GM19324 (cell line): ENCODE measurements at regions not wholly inside any gene's neighbourhood (a gene's known extent, or its start where the extent isn't known, plus 50 kb on each side); places are given as distances from the start of the nearest gene placed in this dataset.

Source experiments
- ATAC-seq: cut with Tn5 transposase; IDR thresholded peaks from one replicate; pipeline ENCODE4 v1.9.1; 2021; ENCODE audit warnings: mild to moderate bottlenecking, moderate library complexity; ENCODE audit not compliant: unreplicated experiment, low FRiP score

DNA sequence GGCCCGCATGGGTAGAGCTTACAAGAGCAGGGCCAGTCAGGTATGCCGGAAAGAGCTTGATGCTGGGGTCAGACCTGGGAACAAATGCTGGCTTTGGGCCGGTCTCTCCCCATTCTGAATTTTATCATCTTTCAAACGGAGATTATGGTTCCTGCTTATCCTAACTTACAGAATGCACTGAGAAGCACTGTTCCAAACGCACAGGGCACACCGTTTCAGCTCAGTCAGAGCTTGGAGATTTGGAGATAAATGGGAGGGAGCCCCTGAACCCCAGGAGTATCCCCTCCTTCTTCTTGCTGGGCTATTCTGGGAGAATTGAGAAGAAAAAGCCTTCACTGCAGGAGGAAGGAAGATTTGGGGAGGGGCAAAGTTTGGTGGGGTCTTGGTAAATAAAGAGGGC is 169.4 kb downstream of the DDX1 start:
- ATAC-seq: no peak

- no peak for ATAC-seq
These were observed 170.2 kb downstream of the DDX1 start for GRCh38 chr2:15761910-15762309.

DNA sequence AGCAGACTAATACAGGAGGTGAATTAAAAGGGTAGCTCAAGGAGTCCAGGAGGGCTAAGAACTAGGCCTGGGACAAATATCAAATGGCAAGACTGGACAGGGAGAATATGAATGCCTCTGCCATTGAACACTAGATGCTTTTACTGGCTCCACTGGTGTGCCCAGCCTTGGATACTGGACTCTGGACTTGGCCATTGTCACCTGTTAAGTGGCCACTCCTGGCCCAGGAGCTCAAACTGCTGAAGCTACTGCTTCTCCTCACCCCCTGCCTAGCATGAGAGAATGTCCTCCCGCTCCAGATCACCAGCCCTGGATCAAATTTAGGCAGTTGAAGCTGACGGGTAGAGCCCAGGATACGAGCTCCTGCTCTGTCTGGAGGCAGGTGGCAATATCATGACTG is 170.8 kb downstream of the DDX1 start:
- no peak for ATAC-seq

GRCh38 chr2:15763106-15763821 is 171.6 kb downstream of the DDX1 start:
- ATAC-seq: no peak

DNA sequence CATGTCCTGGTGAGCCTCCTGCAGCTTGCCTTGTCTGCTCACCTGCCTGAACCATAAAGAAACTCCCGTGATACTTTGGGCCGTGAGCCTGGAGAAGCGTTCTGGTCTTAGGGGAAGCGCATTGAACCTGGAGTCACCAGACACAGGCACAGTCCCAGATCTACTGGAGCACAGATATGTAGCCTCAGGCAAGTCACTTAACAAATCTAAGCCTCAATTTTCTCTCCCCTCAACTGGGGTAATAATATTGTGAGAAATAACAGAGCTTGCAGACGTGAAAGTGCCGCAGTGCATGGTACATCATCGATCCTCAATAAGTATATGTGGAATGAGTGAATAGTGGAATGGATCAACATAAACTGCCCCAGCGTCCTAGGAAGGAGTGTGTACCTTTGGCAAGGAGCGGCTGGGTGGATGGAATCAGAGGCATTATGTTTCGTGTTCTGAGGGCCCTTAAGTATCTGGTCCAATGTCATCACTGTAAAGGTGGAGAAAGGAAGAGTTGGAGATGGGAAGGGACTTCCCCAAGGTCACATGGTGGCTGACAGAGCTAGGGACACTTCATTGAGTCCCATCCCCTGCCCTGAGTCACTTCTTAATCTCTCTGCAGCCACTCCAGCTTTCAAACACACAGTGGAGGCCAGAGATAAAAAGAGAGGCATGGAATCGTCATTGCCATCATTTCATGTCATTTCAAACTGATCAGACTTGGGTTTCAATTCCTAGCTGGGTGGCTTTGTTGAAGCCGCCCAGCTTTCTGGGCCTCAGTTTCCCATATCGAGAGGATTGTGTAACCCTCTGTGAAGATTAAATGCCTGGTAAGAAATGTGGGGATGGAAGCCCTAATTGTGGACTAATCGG is 172.4 kb downstream of the DDX1 start:
- no peak for ATAC-seq

DNA sequence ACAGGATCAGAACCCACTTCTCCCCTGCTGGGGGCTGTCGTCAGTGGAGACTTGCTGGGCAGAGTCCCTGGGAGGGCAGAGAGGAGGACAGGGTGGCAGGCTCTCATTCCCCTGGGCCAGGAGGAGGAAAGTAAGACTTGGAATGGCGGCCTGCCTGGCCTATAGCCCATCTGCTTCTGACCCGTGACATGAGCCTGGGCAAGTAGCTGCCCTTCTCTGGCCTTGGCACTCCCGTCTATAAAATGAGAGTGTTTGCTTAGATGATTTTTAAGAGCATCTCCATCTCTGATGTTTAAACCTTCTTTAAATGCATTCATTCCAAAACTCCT is 173.0 kb downstream of the DDX1 start:
- ATAC-seq: no peak

DNA sequence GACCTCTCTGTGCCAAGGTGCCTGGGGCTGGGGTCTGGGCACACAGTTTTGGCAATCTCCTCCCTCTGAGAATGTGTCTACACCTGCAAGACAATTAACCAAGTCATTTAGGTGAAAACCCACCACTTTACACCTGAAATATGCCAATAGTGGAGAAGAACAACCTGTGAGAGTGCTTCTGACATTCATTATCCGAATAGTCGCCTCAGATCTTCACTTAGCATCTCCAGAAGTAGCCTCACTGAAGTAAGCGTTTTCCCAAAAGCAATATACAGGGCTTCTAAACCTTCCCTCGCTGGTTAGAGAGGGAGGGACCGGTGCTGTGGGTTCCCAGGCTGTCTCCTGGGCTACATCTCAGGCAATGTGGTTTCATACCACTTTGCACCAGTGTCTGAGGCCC is 173.5 kb downstream of the DDX1 start:
- ATAC-seq: no peak

GRCh38 chr2:15765686-15766302 is 174.1 kb downstream of the DDX1 start:
- ATAC-seq: no peak

DNA sequence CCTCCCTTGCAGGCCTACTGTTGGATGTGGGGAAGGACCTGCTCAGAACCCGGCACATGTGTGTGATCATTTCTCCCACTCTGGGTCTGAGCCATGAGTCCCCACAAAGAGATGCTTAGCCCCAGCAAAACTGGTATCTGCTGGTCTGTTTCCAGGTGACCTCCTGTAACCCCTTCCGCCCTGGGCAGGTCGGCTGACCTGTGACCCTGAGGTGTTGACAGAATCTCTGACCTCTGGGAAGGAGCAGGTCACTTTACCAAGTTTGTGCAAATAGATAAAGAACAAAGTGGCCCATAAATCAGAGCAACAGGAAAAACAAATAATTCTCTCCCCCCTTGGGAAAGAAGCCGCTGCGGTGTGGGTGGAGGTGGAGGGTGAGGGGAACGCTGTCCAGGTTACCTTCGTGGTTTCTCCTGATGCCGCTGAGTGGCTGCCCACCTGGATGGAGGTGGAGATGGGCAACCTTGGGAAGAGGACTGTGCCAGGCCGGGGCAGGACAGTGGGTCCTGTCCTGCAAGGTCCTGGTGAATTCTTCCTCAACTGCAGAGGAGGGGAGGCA is 174.0 kb upstream of the MYCN start:
- ATAC-seq: no peak

- no peak for ATAC-seq
These were observed 173.3 kb upstream of the MYCN start for GRCh38 chr2:15766911-15767597.

DNA sequence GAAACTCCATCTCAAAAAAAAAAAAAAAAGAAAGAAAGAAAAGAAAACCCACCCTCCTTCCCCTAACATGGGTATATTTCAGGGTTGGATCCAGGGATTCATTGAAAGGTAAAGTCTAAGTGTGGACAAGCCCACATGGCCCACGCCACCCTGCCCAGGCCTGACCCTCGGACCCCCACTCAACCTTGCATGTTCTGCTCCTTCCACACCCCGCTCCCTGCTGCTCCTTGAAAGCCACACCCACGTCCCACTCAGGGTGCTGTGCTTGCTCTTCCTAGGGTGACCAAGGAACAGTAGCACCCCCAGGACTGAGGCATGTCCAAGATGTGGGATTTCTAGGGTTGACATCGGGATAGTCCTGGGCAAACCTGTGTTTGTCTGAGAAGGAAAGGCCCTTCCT is 172.7 kb upstream of the MYCN start:
- ATAC-seq: no peak

- no peak for ATAC-seq
These were observed 172.2 kb upstream of the MYCN start for GRCh38 chr2:15768142-15768541.

- no peak for ATAC-seq
These were observed 171.7 kb upstream of the MYCN start for GRCh38 chr2:15768615-15769014.

DNA sequence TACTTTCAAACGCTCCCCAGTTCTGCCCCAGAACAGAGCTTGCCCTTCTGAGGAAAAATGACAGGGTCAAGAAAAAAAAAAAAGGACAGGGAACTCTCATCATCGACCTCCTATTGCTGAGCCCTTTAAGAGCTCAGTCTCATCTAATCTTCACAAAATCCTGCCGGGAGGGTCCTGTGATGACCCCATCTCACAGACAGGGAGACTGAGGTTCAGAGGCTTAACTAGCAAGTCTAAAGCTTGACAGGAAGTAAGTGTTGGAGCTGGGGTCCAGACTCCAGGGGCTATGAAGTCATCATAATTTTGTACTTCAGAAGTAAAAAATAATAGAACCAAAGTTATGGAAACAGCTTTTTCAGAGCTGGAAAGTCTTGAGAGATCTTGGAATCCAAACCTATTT is 171.1 kb upstream of the MYCN start:
- ATAC-seq: no peak

DNA sequence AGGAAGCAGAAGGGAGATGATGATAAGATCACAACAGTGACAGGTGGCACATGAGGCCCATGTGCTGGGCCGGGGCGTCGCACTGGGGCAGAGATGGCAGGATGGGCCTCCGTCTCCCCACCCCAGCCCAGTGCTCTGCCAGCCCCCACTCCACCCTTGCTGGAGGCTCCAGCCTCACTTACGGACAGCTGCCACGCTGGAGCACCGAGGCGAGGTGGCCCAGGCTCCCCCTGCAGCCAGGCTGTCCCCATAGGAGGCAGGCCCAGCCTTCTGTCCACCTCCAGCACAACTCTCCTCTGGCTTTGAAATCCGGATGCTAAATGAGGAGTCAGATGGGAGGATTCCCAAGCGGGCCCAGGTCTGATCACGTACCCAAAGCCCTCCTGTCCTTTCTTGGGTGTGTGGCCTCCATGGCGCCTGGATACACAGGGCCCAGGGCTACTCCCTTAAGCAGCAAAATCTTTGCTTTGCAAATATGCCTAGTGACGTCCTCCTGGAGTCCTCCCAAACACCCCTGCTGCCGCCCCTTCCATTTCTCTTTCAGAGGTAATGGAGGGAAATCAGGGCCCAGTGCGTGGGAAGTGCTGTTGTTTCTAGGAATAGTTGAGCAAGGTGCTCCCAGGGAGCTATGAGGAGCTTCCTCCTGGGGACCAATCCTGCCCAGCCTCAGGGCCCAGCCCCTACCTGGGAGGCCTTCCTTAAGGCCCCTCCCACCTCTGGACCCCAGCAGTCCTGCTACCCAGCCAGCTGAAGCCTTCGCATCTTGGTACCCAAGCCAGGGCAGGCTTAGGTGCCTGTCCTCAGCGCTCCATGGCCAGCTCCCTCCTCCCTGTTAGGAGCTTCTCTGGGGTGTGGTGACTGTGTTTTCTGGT is 170.4 kb upstream of the MYCN start:
- no peak for ATAC-seq

GRCh38 chr2:15770606-15771005 is 169.7 kb upstream of the MYCN start:
- ATAC-seq: no peak

GRCh38 chr2:15771124-15771523 is 169.2 kb upstream of the MYCN start:
- no peak for ATAC-seq

DNA sequence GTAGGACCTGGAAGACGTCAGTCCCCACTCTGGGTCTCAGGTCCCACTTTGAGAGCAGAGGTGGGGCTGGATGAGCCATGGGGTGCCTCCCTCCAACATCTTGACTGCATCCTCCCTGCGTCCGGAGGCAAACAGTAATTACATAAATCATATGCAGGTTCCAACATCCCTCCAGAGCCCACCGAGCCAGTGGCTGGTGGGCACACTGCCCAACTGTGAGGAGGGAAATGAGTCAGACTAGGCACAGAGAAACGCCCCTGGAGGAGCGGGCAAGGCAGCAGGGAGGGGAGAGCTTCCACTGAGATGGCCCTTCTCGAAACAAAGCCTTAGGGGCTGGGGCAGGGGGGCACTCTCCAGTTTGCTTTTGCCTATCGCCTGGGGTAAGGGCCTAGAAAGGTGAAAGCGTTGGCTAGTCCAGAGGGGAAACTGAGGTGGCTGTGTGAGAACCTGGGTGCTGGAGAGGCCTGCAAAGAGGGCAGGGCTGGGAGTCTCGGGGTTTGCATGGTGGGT is 168.2 kb upstream of the MYCN start:
- no peak for ATAC-seq

DNA sequence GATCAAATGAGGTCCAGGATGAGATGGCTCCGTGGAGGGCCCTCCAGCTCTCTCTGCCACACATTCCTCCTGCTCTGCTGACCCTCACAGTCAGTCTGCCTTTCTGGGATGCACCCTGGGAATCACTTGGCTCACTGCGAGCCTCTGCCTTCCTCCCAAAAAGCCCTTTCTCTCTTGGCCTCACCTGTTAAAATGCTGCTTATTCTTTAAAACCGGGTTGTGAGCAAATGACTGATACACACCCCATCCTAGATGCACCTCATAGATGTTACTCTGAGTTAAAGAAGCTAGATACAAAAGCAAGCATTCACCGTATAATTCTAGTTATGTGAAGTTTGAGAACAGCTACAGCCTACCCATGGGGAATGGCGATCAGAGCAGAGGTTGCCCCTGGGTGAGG is 167.7 kb upstream of the MYCN start:
- ATAC-seq: no peak

DNA sequence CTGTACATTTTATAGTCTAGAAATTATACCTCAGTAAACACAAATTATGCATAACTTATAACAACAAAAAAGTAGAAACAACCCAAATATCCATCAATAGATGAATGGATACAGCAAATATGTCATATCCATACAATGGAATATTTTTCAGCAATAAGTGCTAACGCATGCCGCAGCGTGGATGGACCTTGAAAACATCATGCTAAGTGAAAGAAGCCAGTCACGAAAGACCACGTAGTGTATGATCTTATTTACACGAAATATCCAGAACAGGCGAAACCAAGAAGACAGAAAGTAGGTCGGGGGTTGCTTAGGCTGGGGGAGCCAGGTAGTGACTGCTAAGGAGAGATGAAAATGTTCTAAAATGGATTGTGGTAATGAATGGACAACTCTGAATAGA is 167.1 kb upstream of the MYCN start:
- no peak for ATAC-seq
